ENCODE measurements at regions not wholly inside any gene's neighbourhood (a gene's known extent, or its start where the extent isn't known, plus 50 kb on each side); places are given as distances from the start of the nearest gene placed in this dataset.
"Not testable (repeated sequence)": the region's sequence is repeated elsewhere in the genome, so short reads cannot be mapped to it uniquely, and the experiment has no call there.

DNA sequence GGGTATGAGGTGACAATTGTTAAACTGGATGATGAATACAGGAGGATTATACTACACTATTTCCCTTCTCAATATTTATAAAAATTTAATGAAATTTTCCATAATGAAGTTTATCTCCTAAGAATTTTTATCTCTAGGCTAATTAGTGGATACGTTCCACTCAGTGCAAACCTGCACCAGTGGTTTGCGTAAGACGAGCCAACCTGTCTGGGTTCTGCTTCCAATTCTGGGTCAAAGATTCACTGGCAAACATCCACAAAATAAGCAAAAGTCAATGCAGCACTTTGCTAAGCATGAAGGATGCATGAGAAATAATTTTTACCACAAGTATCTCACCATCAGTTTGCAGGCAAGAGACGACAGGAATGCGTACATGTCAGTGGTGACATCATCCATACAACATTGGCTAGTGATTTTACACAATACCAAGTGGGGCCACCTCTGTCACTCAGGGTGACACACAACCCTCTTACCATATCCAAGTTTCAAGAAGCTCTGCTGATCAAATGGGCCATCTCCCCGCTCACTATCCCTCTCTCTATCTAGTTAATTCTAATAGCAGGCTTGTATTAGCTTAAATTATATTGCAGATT lies 51.7 kb downstream of the FAM50B start:
- no peak for DNase-seq

GRCh38 chr6:3902871-3903648 lies 53.9 kb downstream of the FAM50B start:
- DNase-seq = no peak

DNA sequence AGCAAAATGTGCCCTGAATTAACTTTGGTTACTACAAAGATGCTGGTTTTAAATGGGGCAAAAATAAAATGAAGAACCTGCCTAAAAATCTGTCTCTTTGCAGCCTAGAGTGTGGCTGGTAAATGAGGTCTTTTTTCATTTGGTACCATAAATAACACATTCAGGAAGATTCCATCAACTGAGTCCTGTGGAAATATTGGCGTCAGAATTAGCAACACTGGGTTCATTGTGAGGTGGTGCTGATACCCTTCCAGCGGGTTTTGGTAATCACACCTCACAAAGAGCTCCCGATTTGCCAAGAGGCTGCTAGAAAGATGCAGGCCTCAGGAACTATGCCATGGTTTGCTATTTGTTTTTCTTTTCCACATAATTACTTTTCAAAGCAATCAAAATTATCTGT lies 55.3 kb downstream of the FAM50B start:
- DNase-seq = no peak

DNA sequence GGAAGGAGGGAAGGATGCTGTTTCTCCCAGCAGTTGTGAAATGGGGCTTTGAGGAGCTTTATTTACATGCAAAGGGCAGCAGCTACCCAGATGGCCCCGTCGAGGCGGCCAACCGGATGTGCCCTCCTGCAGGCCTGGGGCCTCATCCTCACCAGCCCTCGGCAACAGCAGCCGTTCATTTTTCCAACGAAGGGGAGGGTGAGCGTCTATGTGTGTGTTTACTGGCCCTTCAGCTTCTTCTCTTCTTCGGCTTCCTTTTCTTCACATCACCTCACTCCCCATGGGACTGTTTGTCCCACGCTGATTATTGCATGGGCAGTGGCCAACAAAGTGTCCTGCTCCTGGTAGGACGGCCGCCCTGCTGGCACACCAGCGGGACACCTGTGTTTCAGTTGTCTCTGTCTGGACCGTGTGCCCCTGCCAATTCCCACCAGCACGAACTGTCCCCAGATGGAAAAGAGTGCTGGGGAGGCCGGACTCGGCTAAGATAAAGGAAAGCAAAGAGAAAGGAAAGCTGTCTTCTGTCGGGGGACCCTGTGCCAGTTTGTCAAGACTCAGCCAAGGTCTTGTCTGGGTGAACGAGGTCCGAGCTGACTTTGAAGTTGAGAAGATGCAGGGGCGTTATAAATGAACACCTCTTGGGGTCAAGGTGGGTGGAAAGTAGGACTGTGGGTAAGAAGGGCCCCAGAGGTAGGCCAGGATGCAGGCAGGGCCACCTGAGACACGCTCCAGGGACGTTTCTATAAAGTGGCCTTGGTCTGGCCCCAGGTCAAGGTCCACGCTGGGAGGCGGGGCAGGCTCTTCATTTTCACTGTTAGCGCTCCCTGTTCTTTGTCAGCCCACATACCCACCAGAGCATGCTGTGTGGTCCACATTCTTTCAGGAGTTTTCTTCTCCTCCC lies 57.0 kb downstream of the FAM50B start:
- DNase-seq = no peak

DNA sequence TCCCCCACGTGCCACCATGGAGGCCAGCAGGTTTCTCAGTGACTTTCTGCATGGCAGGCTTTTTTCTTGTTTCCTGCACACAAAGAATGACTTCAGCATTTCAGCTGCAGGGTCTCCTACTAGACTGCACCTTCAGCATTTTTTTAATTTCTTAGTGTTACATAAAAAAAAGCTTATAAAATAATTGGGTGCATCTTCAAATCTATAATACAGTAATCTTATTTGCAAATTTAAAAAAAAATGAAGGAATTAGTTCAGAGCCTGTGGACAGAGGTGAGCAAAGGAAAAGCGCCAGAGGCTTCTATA lies 57.6 kb downstream of the FAM50B start:
- no peak for DNase-seq

DNA sequence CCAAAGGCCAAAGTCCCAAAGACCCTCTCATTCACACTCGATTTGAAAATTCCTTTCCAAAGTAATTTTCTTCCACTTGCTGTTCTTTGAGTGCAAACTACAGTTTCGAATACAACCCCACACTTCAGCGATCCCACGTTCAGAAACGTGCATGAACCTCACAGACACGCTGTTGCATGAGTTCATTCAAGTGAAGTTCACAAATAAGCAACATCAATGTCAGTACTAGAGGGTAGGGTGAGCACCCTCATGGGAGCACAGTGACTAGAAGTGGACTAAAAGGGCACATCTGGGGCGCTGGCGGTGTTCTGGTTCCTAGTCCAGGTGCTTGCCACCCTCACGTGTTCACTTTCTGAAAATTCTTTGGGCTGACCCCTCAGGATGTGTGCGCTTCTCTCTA lies 59.0 kb downstream of the FAM50B start:
- DNase-seq = no peak

- DNase-seq = no peak
Observed at GRCh38 chr6:3908961-3909360, 59.8 kb downstream of the FAM50B start.

GRCh38 chr6:3910106-3910663 lies 61.0 kb downstream of the FAM50B start:
- no peak for DNase-seq

GRCh38 chr6:3911130-3911529 lies 62.0 kb downstream of the FAM50B start:
- no peak for DNase-seq

GRCh38 chr6:3911614-3912336 lies 62.6 kb downstream of the FAM50B start:
- no peak for DNase-seq

- DNase-seq = no peak
Observed at GRCh38 chr6:3912361-3913076, 63.3 kb downstream of the FAM50B start.

GRCh38 chr6:3913077-3913957 lies 64.1 kb downstream of the FAM50B start:
- DNase-seq = no peak

- DNase-seq = no peak
Observed at GRCh38 chr6:3913958-3914337, 64.8 kb downstream of the FAM50B start.

DNA sequence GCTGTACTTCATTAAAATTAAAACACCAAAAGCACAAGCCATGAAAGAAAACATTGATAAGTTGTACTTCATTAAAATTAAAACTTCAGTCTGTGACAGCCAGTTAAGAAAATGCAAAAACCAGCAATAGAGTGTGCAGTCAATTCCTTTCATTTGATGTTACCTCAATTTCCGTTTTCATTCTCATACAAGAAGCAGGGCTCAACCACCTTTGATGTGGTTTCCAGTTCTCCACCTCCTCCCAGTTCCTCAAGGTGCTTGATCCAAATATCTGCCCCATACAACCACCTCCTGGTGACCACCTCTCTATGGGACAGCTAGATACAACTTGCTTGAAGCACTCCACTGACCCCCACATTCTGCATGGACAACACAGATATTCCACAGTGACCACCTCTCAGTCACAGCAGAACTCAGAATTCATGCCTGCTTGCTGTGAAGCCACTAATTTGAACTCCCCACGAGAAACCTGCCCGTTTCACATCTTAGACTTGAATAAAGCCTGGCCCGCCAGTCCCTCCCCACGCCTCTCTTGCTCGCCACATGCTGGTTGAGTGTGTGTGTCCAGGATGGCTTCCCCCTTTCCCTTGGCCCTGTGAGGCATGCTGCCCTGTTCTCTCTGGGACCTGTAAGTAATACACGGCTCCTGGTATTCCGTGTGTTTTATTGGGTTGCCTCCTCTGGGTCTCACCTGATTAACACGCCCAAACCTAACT lies 66.1 kb downstream of the FAM50B start:
- DNase-seq = no peak

DNA sequence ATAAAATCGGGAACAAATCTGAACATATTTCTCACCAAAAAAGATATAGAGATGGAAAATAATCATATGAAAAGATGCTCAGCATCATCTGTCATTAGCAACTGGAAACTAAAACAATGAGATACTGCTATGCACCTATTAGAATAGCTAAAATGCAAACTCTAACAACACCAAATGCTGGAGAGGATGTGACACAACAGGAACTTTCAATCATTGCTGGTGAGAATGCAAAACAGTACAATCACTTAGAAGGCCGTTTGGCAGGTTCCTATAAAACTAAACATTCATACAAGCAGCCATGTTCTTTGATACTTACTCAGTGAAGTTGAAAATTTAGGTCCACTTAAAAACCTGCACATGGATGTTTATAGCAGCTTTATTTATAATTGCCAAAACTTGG lies 67.0 kb downstream of the FAM50B start:
- DNase-seq = no peak

- not testable (repeated sequence) for DNase-seq
Observed at GRCh38 chr6:3916749-3917148, 67.6 kb downstream of the FAM50B start.

DNA sequence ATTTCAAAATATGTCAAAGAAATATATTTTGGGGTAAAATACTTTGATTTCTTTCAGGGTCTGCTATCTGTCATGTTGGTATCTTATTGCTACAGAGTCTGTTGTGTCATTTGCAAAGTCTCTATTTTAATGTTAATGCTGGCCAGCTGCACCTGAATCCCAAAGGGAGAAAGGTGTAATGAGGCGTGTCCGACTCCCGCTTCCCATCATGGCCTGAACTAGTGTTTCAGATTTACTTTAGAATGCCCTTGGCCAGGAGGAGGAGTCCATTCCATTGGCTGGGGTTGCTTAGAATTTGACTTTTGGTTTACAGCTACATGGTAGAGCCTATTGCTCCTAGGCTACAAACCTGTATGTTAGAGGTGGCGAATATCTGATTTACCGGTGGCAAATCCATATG lies 69.3 kb downstream of the FAM50B start:
- DNase-seq = no peak

- no peak for DNase-seq
Observed at GRCh38 chr6:3919130-3919628, 70.0 kb downstream of the FAM50B start.

DNA sequence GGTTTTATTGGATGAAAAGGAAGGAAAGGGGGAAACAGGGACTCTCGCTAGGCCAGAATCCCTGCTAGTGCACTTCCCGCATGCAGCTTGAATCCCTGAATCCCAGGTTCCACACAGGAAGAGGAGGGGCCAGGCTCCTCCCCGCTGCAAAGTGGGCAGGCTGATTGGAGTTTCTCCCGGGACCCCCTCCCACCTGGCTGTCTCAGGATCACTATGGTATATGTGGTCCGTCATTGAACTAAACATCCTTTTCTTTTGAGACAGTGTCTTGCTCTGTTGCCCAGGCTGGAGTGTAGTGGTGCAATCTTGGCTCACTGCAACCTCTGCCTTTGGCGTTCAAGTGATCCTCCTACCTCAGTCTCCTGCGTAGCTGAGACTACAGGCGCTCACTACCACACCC lies 70.7 kb downstream of the FAM50B start:
- DNase-seq = no peak

- DNase-seq = no peak
Observed at GRCh38 chr6:3920321-3920720, 71.1 kb downstream of the FAM50B start.
